ENCODE measurements at regions not wholly inside any gene's neighbourhood (a gene's known extent, or its start where the extent isn't known, plus 50 kb on each side); places are given as distances from the start of the nearest gene placed in this dataset.
"Not testable (repeated sequence)": the region's sequence is repeated elsewhere in the genome, so short reads cannot be mapped to it uniquely, and the experiment has no call there.

DNA sequence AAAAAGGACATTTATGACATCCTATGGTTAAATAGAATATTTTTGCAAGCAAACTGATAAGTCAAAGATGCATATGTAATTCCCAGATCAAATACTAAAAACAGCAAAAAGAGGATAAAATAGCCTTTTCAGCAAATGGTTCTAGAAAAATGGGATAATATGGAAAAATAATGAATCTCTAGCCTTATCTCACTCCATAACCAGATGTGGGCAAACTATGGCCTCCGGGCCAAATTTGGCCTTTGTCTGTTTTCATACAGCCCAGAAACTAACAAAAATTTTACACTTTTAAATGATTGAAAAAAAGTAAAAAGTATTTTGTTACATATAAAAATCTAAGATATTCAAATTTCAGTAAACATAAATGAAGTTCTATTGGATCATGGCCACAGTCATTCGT is 215.4 kb upstream of the PRSS1 start:
- no peak for DNase-seq (ENCODE audit: low read depth)

GRCh38 chr7:142529591-142529990 is 219.7 kb upstream of the PRSS1 start:
- DNase-seq (ENCODE audit: low read depth), result no peak

DNA sequence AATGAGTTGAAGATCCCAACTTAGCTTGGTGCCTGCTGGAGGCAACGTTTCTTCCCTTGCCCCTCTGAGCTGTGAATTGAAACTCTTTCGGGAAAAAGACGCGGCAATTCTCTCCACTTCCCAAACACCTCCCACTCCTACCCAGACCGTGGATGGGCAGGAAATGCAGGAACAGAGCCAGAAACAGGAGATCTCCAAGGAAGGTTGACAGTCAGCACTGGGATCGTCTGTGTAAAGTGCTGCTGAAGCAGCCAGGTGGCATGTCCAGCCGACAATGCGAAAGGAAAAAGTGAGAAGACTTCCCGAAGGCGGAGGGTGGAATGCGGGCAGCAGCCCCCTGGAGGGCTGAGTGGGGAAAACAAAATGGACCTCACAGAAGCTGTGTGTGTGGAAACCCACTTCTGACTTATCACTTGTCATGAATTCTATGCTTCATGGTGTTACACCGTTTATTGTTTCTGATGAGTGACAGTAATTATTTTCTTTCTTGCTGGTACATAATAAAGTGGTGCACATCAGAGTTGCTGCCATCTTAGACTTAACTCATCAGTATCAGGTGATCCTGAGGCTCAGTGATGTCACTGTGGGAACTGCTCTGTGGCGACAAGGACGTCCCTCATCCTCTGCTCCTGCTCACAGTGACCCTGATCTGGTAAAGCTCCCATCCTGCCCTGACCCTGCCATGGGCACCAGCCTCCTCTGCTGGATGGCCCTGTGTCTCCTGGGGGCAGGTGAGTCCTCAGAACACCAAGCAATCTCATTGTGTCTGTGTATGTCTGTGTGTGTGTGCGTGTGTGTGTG is 220.5 kb upstream of the PRSS1 start:
- DNase-seq (ENCODE audit: low read depth), result no peak

DNA sequence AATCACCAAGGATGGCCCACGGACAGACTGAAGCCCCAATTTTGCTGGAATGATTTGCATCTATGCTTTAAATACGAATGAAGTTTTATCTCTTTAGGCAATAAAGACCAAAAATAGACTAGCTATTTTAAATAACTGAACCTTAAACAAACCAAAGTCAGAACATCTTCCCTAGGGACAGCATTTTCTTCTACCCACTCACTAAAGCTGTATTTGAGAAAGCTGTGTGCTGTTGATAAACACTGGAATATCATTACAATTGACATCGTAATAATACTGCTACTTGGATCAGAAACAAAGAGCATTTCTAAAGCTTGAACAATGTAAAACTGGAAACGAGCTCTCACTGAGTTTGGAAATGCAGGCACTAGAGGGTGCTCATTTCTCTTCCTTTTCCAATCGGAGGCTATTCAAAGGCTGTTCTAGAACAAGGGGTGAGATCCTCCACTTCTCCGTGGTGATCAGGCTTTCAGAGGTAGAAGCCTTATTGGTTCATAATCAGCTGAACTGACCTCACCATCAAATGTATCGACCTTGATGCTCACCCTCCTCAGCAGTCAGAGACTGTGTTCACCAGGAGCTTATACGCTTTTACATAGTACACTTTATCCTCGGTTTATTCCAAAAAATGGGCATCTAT is 225.3 kb upstream of the PRSS1 start:
- no peak for DNase-seq (ENCODE audit: low read depth)

DNA sequence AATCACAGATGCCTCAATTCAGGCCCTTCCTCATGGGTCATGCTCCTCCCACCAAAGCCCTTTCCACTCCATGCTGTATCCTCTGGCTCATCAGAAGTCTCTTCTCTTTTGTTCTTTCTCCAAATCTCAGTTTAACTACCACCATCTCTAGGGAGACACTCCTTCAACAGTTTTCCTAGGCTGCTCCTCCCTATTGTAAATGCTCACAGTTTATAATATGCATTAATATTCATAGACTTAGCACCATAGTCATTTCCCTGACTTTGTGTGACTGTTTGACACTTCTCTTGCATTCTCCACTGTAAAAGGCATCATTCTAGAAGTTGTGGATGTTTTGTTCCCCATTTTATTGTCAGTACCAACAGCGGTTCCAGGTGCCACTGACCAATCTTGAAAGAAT is 226.5 kb upstream of the PRSS1 start:
- DNase-seq (ENCODE audit: low read depth), result no peak

DNA sequence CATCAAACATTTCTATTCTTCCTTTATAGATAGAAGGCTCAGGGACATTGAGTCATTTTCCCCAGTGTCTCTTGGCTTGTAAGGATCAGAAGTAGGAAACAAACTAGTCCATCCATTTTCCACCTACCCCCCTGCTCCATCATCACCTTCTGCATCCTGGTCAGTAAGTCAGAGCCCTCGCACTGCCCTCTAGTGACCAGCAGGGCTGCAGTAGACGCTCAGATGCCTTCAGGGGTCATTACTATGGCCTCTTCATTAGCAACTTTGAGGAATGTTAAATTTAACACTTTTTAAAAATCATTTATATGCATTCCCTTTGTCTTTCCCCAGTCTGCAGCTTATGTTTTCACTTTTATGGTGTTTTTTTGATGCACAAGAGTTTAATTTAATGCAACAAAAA is 228.4 kb upstream of the PRSS1 start:
- not testable (repeated sequence) for DNase-seq (ENCODE audit: low read depth)

GRCh38 chr7:142520455-142520854 is 228.8 kb upstream of the PRSS1 start:
- not testable (repeated sequence) for DNase-seq (ENCODE audit: low read depth)

GRCh38 chr7:142519079-142520078 is 229.9 kb upstream of the PRSS1 start:
- DNase-seq (ENCODE audit: low read depth), result no peak

DNA sequence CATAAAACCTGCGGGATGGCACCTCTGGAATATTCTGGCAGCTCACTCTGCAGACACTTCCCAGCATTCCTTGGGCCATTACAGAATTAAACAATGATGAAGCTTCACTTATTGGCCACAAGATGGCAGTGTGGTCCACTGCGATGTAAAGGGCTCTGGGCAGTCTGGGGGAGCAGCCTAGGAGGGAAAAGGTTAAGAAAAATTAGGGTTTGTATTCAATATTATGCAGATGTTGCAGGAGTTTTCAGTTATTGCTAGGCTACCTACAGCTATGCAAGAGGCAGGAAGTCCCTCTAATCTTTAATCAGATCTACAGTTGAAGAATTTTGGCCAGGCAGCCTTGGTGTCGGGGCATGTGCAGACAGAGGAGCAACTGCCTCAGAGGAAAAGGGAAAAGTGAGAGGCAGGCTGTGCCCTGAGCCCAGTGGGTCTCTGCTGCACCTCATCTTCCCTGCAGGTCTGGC is 233.2 kb upstream of the PRSS1 start:
- no peak for DNase-seq (ENCODE audit: low read depth)

- DNase-seq (ENCODE audit: low read depth), result not testable (repeated sequence)
These were observed 234.6 kb upstream of the PRSS1 start for GRCh38 chr7:142514716-142515115.

DNA sequence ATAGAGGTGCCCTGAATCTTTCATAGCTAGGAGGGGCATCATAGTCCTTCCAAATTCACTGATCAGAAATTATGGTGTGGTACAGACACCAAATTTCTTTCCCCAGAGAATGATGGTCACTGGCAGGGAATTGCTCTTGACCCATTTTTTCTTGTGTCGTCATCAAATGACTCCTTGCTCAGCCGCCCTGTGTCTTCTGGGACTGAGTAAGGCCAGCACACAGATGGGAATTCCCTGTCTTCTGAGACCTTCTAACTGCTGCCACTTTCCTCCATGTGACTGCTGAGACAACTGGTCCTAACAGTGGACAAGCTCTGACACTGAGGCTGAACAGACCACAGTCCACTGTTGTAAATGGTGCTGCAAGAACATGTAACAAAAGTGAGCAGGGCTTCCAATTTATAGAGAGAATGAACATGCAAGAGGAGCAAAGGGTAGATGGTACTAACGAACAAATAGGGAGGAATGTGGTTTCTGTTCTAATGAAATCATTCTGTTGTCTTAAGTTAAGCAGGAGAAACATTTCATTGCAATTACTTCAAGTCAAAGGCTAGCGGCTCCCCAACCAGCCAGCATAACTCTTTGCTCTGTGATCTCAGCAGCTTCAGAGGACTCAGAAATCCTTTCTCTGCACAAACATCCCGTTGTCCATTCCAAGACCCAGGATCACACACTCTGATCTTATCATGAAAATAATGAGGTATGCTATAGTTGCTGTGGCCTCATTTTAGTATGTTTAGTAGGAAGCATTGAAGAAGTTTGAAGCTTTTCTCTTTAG is 235.9 kb upstream of the PRSS1 start:
- no peak for DNase-seq (ENCODE audit: low read depth)

DNA sequence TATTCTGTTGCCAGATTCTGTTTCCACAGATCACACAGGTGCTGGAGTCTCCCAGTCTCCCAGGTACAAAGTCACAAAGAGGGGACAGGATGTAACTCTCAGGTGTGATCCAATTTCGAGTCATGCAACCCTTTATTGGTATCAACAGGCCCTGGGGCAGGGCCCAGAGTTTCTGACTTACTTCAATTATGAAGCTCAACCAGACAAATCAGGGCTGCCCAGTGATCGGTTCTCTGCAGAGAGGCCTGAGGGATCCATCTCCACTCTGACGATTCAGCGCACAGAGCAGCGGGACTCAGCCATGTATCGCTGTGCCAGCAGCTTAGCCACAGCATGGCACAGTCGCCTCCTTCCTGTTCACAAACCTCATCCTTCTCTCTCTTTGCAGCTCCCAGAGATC is 237.5 kb upstream of the PRSS1 start:
- DNase-seq (ENCODE audit: low read depth), result no peak

DNA sequence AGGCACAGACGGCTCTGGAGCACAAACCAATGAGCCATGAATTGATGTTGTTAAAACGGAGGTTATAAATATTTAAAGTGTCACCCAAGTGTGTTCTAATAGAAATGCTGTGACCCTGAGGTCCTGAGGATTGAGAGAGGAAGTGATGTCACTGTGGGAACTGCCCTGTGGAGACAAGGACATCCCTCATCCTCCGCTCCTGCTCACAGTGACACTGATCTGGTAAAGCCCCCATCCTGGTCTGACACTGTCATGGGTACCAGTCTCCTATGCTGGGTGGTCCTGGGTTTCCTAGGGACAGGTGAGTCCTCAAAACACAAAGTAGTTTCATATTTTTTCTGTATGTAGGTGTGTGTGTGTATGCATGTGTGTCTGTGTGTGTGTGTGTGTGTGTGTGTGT is 237.9 kb upstream of the PRSS1 start:
- DNase-seq (ENCODE audit: low read depth), result no peak

DNA sequence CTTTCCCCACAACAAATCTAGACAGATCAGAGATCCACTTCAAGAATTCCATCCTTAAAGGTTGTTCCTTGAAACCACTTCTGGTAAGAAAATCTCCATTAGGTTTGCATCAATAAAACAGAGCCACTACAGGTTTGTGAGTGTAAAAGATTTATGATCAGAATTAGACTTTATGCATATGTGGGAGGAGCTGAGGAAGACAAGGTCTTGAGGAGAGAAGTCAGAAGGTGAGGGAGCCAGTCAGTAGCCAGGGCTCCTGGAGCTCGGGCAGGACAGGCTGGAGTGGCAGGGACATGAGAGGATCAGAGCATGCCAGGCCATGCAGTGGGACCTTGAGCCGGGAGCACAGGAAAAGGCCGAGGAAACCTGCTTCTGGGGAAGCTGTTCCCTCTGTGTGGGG is 240.0 kb upstream of the PRSS1 start:
- not testable (repeated sequence) for DNase-seq (ENCODE audit: low read depth)

- DNase-seq (ENCODE audit: low read depth), result no peak
These were observed 241.0 kb upstream of the PRSS1 start for GRCh38 chr7:142508251-142508650.

DNA sequence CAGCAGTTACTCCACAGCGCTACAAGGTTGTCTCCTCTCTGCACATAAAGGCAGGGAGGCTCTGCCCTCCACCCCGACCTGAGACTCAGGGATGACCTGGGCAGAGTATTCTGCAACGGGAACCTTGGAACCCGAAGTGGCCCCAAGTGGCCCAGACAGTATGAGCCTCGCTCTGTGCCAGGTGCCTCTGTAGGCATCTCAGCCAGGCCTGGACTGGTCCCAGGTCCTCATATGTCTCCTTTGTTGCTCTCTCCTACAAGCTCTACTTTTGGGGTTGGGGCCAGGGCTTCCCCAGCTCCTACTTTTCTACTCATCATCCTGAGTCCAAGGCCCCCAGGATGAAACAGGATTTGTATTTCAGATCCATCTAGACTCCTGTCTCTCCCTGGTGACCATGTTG is 241.5 kb upstream of the PRSS1 start:
- DNase-seq (ENCODE audit: low read depth), result no peak

GRCh38 chr7:142507066-142507465 is 242.2 kb upstream of the PRSS1 start:
- DNase-seq (ENCODE audit: low read depth), result not testable (repeated sequence)

- DNase-seq (ENCODE audit: low read depth), result no peak
These were observed 242.7 kb upstream of the PRSS1 start for GRCh38 chr7:142506601-142507000.

- DNase-seq (ENCODE audit: low read depth), result not testable (repeated sequence)
These were observed 245.3 kb upstream of the PRSS1 start for GRCh38 chr7:142503949-142504348.

DNA sequence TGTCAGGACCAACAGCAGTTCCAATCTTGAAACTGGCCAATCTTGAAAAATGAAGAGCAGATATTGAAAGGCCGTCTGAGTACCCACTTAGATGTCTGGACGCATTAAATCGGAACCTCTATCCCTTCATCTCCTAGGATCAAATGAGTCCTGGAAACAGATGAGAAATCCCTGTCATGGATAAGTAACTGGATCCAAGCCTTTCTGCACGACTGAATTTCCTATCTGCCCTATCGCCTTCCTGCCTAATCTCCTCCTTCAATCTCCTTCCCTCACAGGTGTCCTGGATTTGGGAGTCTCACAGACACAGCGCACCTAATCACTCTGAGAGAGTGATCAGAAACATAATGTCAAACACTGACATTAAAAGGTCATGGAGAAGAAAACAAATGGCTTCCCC is 245.2 kb upstream of the PRSS58 start:
- DNase-seq (ENCODE audit: low read depth), result no peak

GRCh38 chr7:142501434-142501833 is 243.6 kb upstream of the PRSS58 start:
- no peak for DNase-seq (ENCODE audit: low read depth)

- no peak for DNase-seq (ENCODE audit: low read depth)
These were observed 242.5 kb upstream of the PRSS58 start for GRCh38 chr7:142500366-142500765.

Data from stimulated activated CD8-positive, alpha-beta memory T cell treated with anti-CD3 and anti-CD28 coated beads, Interleukin-15, amount 100 ng/mL, for 24 hours (primary cell).